ENCODE measurements at regions not wholly inside any gene's neighbourhood (a gene's known extent, or its start where the extent isn't known, plus 50 kb on each side); places are given as distances from the start of the nearest gene placed in this dataset.

DNA sequence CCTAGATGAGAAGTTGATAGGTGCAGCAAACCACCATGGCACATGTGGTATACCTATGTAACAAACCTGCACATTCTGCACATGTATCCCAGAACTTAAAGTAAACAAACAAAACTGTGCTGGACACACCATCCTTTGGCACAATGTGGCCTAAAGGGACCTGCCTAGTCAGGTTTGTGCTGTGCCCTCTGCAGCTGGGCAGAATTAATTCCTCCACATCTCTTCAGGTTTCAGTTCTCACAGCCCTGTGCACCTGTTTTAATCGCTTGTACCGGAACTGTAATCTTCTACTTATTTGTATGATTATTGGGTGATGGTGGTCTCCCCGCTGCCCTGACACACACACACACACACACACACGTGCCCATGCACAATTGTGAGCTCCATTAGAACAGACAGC is 252.7 kb downstream of the ACTR3B start:
- Histone ChIP-seq H3K4me1 (no peaks in the 10 kb centered on the region), H3K27me3 (no peaks in the 10 kb centered on the region), H3K9me3 (no peaks in the 10 kb centered on the region), H3K27ac (no peak overlapping the region), H3K36me3 (no peaks in the 10 kb centered on the region), H3K4me3 (no peak overlapping the region)
- no peak for ATAC-seq
- intact Hi-C loops (cut with DNase I), result no loop called here
- WGBS, 2 donors, result 74 to 82% methylated on average over 4 of the region's 4 CpGs
- no peak for DNase-seq
- TF ChIP-seq, protein P1, sequence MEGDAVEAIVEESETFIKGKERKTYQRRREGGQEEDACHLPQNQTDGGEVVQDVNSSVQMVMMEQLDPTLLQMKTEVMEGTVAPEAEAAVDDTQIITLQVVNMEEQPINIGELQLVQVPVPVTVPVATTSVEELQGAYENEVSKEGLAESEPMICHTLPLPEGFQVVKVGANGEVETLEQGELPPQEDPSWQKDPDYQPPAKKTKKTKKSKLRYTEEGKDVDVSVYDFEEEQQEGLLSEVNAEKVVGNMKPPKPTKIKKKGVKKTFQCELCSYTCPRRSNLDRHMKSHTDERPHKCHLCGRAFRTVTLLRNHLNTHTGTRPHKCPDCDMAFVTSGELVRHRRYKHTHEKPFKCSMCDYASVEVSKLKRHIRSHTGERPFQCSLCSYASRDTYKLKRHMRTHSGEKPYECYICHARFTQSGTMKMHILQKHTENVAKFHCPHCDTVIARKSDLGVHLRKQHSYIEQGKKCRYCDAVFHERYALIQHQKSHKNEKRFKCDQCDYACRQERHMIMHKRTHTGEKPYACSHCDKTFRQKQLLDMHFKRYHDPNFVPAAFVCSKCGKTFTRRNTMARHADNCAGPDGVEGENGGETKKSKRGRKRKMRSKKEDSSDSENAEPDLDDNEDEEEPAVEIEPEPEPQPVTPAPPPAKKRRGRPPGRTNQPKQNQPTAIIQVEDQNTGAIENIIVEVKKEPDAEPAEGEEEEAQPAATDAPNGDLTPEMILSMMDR (IDR thresholded peaks at IDR 0.05), result no peak

GRCh38 chr7:153017223-153017622 is 257.7 kb downstream of the ACTR3B start:
- Histone ChIP-seq H3K36me3 (no peaks in the 10 kb centered on the region), H3K4me3 (no peak overlapping the region), H3K4me1 (no peaks in the 10 kb centered on the region), H3K27me3 (peaks cover 0 to 6% (median 0%) of the 10 kb centered on the region in 7 donors), H3K27ac (no peak overlapping the region), H3K9me3 (no peaks in the 10 kb centered on the region)
- WGBS, 2 donors, result 65 to 71% methylated on average over 14 of the region's 14 CpGs
- ATAC-seq (no peak), DNase-seq (no peak)
- TF ChIP-seq, protein P1 (IDR thresholded peaks at IDR 0.05), result no peak
- intact Hi-C loops (cut with DNase I), result no loop called here

GRCh38 chr7:153021542-153021941 is 262.0 kb downstream of the ACTR3B start:
- Histone ChIP-seq H3K4me1 (no peaks in the 10 kb centered on the region), H3K9me3 (no peaks in the 10 kb centered on the region), H3K27ac (no peak overlapping the region), H3K27me3 (peaks cover 0 to 10% (median 0%) of the 10 kb centered on the region in 7 donors), H3K4me3 (no peak overlapping the region), H3K36me3 (no peaks in the 10 kb centered on the region)
- 81 to 82% methylated on average over 6 of the region's 6 CpGs for WGBS, 2 donors
- intact Hi-C loops (cut with DNase I), result no loop called here
- ATAC-seq, result no peak
- TF ChIP-seq, protein P1 (IDR thresholded peaks at IDR 0.05), result no peak
- DNase-seq, result no peak

GRCh38 chr7:153022475-153023193 is 263.1 kb downstream of the ACTR3B start:
- Histone ChIP-seq H3K27me3 (peaks cover 0 to 10% (median 0%) of the 10 kb centered on the region in 7 donors), H3K4me1 (no peaks in the 10 kb centered on the region), H3K27ac (no peak overlapping the region), H3K9me3 (no peaks in the 10 kb centered on the region), H3K36me3 (no peaks in the 10 kb centered on the region), H3K4me3 (no peak overlapping the region)
- TF ChIP-seq, protein P1 (IDR thresholded peaks at IDR 0.05), result no peak
- 59 to 60% methylated on average over 12 of the region's 12 CpGs for WGBS, 2 donors
- no peak for DNase-seq
- ATAC-seq, result no peak
- intact Hi-C loops (cut with DNase I), result no loop called here

All from heart right ventricle (tissue), 16 donors.